Retinal pigment epithelial cell (primary cell): ENCODE measurements at regions not wholly inside any gene's neighbourhood (a gene's known extent, or its start where the extent isn't known, plus 50 kb on each side); places are given as distances from the start of the nearest gene placed in this dataset.
"Not testable (repeated sequence)": the region's sequence is repeated elsewhere in the genome, so short reads cannot be mapped to it uniquely, and the experiment has no call there.

Experiments
- DNase-seq: peaks from one replicate; pipeline ENCODE4 v3.0.0-alpha.2; 2010; ENCODE audit warnings: low read depth
- H3K4me3 ChIP-seq: 2 replicates; pipeline ENCODE4 v1.5.1; 2011; ENCODE audit warnings: mild to moderate bottlenecking, low read length, control low read depth, moderate library complexity
- CTCF ChIP-seq: conservative IDR thresholded peaks from 2 replicates; pipeline ENCODE4 v1.5.1; 2011; ENCODE audit warnings: low read depth, low read length, control low read depth, inconsistent platforms

DNA sequence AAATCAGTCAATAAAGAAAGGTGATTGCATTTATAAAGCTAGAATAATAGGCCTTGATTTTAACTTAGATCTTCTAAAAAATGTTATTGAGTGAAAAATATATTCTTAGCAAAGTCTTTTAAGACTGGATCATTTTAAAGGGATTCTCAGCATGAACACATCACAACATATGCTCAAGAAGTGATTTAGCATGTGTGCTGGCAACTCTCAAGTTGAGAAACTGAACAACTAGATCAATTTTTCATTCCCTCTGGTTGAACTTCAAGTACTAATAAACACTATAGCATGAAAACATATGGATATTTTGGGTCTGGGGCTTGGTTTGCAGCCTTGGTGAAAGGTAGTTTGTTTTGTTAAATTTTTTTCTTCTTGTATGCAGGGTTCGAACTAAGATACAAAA lies 107.8 kb upstream of the PNPT1 start:
- TF ChIP-seq CTCF, result no peak
- no peak overlapping the region for H3K4me3 ChIP-seq
- DNase-seq, result no peak

- not testable (repeated sequence) for H3K4me3 ChIP-seq, DNase-seq
Measured at GRCh38 chr2:55799624-55800023, 106.0 kb upstream of the PNPT1 start.

GRCh38 chr2:55796121-55796520 lies 102.5 kb upstream of the PNPT1 start:
- no peak overlapping the region for H3K4me3 ChIP-seq
- no peak for DNase-seq
- no peak for TF ChIP-seq CTCF

DNA sequence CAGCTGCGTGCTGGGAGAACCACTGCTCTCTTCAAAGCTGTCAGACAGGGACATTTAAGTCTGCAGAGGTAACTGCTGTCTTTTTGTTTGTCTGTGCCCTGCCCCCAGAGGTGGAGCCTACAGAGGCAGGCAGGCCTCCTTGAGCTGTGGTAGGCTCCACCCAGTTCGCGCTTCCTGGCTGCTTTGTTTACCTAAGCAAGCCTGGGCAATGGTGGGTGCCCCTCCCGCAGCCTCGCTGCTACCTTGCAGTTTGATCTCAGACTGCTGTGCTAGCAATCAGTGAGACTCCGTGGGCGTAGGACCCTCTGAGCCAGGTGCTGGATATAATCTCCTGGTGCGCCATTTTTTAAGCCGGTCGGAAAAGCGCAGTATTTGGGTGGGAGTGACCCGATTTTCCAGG lies 100.0 kb upstream of the PNPT1 start:
- not testable (repeated sequence) for DNase-seq, H3K4me3 ChIP-seq

DNA sequence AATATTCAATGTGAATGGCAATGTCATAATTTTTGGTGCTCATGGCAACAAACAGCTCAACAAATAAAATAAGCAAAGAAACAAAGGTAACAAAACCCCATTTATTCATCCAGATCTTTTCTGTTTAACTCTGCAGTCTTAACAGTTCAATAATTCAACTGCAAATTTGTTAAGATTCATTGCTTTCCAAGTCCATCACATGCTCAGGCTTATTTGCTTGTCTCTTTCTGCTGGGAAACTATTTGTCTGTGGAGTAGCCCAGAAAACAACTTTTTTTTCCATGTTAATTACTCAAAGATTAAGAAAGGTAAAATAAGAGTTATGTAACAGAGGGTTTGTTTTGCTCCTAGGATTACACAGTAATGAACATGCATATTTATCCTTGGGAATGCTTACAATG lies 92.6 kb upstream of the PNPT1 start:
- no peak for TF ChIP-seq CTCF
- no peak overlapping the region for H3K4me3 ChIP-seq
- peak; percentile 72 for DNase-seq

DNA sequence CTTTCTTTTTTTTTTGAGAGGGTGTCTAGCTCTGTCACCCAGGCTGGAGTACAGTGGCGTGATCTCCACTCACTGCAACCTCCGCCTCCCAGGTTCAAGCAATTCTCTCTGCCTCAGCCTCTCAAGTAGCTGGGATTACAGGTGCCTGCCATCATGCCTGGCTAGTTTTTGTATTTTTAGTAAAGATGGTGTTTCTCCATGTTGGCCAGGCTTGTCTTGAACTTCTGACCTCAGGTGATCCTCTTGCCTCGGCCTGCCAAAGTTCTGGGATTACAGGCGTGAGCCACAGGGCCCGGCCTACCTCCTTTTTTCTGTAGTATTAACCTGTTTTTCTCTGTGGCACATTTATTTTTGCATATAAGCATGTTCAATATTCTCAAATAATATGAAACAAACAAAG lies 90.1 kb upstream of the PNPT1 start:
- DNase-seq, H3K4me3 ChIP-seq: not testable (repeated sequence)

DNA sequence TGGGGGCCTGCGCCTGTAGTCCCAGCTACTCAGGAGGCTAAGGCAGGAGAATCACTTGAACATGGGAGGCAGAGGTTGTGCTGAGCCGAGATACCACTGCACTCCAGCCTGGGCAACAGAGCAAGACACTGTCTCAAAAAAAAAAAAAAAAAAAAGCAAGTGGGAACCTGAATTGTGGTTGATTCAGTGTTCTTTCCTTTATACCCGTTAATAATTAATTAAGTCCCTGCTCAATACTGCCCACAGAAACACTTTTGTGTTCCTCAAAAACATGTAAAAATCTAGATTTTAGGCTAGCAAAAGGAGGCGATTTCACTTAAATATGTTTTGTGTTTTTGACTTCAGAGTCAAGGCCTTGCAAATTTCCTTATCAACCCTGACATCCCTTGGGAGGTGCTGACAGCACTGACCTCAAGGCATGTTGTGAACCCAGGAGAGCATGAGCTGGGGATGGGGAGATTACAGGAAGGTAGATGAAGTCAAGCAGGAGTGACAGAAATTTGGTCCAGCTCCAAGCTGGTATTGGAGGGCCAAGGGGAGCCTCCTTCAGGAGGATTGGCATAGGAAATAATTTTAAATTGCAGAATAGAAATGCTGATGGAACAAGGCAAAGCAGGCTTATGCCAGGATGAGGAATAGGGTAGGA lies 89.0 kb upstream of the PNPT1 start:
- DNase-seq, result no peak
- no peak overlapping the region for H3K4me3 ChIP-seq
- TF ChIP-seq CTCF, result no peak

DNA sequence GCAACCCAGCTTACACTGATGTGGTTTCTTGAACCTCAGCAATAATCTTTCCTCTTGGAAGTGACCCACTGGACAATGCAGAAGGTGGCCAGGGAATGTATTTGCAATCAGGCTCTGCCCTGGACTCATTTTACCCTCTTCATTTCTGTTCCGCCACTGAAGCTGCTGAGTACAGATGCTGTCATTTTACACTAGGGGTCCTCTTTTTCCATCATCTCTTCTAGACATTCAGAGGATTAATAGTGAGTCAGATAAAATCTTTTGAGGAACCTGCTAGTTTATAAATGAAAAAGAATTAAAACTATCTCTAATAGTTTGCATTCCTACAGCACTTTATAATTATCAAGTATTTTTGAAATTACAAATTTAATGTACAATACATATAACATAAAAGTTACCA lies 87.9 kb upstream of the PNPT1 start:
- DNase-seq, result no peak
- TF ChIP-seq CTCF, result no peak
- no peak overlapping the region for H3K4me3 ChIP-seq

GRCh38 chr2:55780697-55781096 lies 87.1 kb upstream of the PNPT1 start:
- H3K4me3 ChIP-seq, result no peak overlapping the region

More at GRCh38 chr2:55780697-55781096, 87.1 kb upstream of the PNPT1 start:
- no peak for TF ChIP-seq CTCF
- DNase-seq, result no peak
